OCI-LY1 (cell line): ENCODE measurements at regions not wholly inside any gene's neighbourhood (a gene's known extent, or its start where the extent isn't known, plus 50 kb on each side); places are given as distances from the start of the nearest gene placed in this dataset.

Experiments used
- EZH2 ChIP-seq: fragments of 200-600 bp; sonication (generic), shearing (Covaris generic); IDR thresholded peaks from 2 replicates; pipeline ENCODE4 v1.8.0; 2017; ENCODE audit warnings: borderline replicate concordance, mixed run types, mild to moderate bottlenecking, antibody characterized with exemption, low read length, moderate library complexity, mixed read lengths
- TF ChIP-seq, protein P1 (sequence below): fragments of 200-600 bp; sonication (generic), shearing (Covaris generic); IDR thresholded peaks from 2 replicates; pipeline ENCODE4 v1.5.1; 2017; ENCODE audit warnings: mild to moderate bottlenecking, antibody characterized with exemption, low read length, moderate library complexity, mixed read lengths

DNA sequence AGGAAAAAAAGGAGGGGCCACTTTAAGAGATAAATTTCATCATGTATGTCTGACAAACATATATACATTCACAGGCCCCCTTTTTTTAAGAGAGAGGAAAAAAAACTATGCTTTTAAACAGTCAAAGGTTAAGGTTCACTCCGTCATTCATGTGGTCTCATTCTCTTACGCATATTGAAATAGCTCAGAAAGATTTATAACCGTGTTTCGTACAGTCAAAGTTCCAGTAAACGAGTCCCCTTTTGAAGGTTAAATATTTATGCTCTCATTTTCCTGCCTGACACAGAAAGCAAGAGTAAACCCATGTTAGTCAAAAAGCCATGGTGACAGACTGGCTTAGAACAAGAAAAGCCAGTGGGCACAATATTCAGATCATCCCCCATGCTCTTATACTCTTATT lies 248.0 kb upstream of the ARRDC4 start:
- TF ChIP-seq, protein P1, sequence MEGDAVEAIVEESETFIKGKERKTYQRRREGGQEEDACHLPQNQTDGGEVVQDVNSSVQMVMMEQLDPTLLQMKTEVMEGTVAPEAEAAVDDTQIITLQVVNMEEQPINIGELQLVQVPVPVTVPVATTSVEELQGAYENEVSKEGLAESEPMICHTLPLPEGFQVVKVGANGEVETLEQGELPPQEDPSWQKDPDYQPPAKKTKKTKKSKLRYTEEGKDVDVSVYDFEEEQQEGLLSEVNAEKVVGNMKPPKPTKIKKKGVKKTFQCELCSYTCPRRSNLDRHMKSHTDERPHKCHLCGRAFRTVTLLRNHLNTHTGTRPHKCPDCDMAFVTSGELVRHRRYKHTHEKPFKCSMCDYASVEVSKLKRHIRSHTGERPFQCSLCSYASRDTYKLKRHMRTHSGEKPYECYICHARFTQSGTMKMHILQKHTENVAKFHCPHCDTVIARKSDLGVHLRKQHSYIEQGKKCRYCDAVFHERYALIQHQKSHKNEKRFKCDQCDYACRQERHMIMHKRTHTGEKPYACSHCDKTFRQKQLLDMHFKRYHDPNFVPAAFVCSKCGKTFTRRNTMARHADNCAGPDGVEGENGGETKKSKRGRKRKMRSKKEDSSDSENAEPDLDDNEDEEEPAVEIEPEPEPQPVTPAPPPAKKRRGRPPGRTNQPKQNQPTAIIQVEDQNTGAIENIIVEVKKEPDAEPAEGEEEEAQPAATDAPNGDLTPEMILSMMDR, result no peak
- TF ChIP-seq EZH2, result no peak
